H1 (cell line): ENCODE measurements at regions not wholly inside any gene's neighbourhood (a gene's known extent, or its start where the extent isn't known, plus 50 kb on each side); places are given as distances from the start of the nearest gene placed in this dataset.

Source experiments
- CTCF ChIA-PET: fragments of 300-600 bp; sonication (Branson Sonifier 250); formaldehyde crosslinking; loops from one replicate; lab custom pipeline; 2021; ENCODE audit not compliant: partially characterized antibody; lab: Charles Lee
- POLR2A ChIA-PET: fragments of 300-600 bp; sonication (Branson Sonifier 250); formaldehyde crosslinking; loops from one replicate; lab custom pipeline; 2021; ENCODE audit warnings: inconsistent platforms; ENCODE audit not compliant: partially characterized antibody; lab: Charles Lee
- DNase-seq, 2 experiments: peaks; one replicate each; pipeline versions ENCODE4 v3.0.0 to v3.0.0-alpha.2; 2010 to 2022; ENCODE audit warnings: low spot score in 2 of 2, low read depth in 1 of 2, mixed read lengths in 1 of 2
- FAIRE-seq: peaks from 2 replicates; lab custom pipeline; 2011; peaks lifted over from hg19 to GRCh38; lab: Jason Lieb, UNC
- H2AFZ ChIP-seq: 2 replicates; pipeline ENCODE4 v1.8.1; 2012; ENCODE audit warnings: low read length, inconsistent platforms
- H2AK5ac ChIP-seq: 2 replicates; pipeline ENCODE4 v1.6.1; 2013; ENCODE audit warnings: low read depth, low read length
- H2BK120ac ChIP-seq: replicated peaks from 2 replicates; pipeline ENCODE3; 2013; ENCODE audit warnings: low read depth, low read length, inconsistent platforms
- H2BK12ac ChIP-seq: 2 replicates; pipeline ENCODE4 v1.6.1; 2013; ENCODE audit warnings: low read depth, low read length
- H2BK15ac ChIP-seq: 2 replicates; pipeline ENCODE4 v1.6.1; 2013; ENCODE audit warnings: low read length
- H2BK20ac ChIP-seq: 2 replicates; pipeline ENCODE4 v1.6.1; 2013; ENCODE audit warnings: low read length
- H2BK5ac ChIP-seq: 2 replicates; pipeline ENCODE4 v1.6.1; 2013; ENCODE audit warnings: low read depth, low read length
- H3K14ac ChIP-seq: 2 replicates; pipeline ENCODE4 v1.6.1; 2013; ENCODE audit warnings: inconsistent platforms; ENCODE audit not compliant: insufficient read length
- H3K18ac ChIP-seq: 2 replicates; pipeline ENCODE4 v1.6.1; 2013; ENCODE audit warnings: low read length; ENCODE audit errors: extremely low read depth
- H3K23ac ChIP-seq: 2 replicates; pipeline ENCODE4 v1.6.1; 2013; ENCODE audit warnings: inconsistent platforms; ENCODE audit not compliant: insufficient read length
- H3K23me2 ChIP-seq: 2 replicates; pipeline ENCODE4 v1.6.1; 2013; ENCODE audit warnings: low read depth, low read length
- H3K27ac ChIP-seq: 2 replicates; pipeline ENCODE4 v1.6.1; 2011; ENCODE audit warnings: low read depth, low read length, inconsistent platforms
- H3K27me3 ChIP-seq, 4 experiments: replicated peaks in 1 of 4; 1 replicate in 1 of 4; 2 replicates in 3 of 4; pipeline versions ENCODE4 v1.6.1 to v1.8.1; 2011 to 2013; ENCODE audit warnings: low read length in 3 of 4, mild to moderate bottlenecking in 3 of 4, inconsistent platforms in 2 of 4, mixed read lengths in 2 of 4, moderate library complexity in 1 of 4; ENCODE audit not compliant: control insufficient read depth in 3 of 4, insufficient read depth in 3 of 4; ENCODE audit errors: extremely low read depth in 1 of 4
- H3K36me3 ChIP-seq, 4 experiments: 2 replicates each; pipeline versions ENCODE4 v1.6.1 to v1.8.1; 2011 to 2013; ENCODE audit warnings: mild to moderate bottlenecking in 4 of 4, low read length in 3 of 4, moderate library complexity in 2 of 4, control low read depth in 1 of 4, inconsistent platforms in 1 of 4; ENCODE audit not compliant: insufficient read depth in 4 of 4, control insufficient read depth in 2 of 4
- H3K4ac ChIP-seq: replicated peaks from 2 replicates; pipeline ENCODE3; 2013; ENCODE audit warnings: low read length, low read depth, mixed read lengths, inconsistent platforms; ENCODE audit not compliant: insufficient read length
- H3K4me1 ChIP-seq, 4 experiments: replicated peaks in 1 of 4; 1 replicate in 1 of 4; 2 replicates in 3 of 4; pipeline versions ENCODE4 v1.6.1 to v1.8.1; 2011 to 2013; ENCODE audit warnings: low read length in 3 of 4, inconsistent platforms in 2 of 4, mixed read lengths in 1 of 4; ENCODE audit not compliant: insufficient read depth in 4 of 4, control insufficient read depth in 3 of 4
- H3K4me2 ChIP-seq, 2 experiments: 2 replicates each; pipeline versions ENCODE4 v1.6.1 to v1.8.1; 2011 to 2013; ENCODE audit warnings: low read depth in 2 of 2, low read length in 2 of 2, control low read depth in 1 of 2, inconsistent platforms in 1 of 2, mild to moderate bottlenecking in 1 of 2; ENCODE audit not compliant: insufficient read depth in 1 of 2
- H3K4me3 ChIP-seq, 4 experiments: fragments of 200-600, 300-600 bp in 1 of 4; sonication (generic), shearing (Covaris generic), sonication (Bioruptor Twin) in 1 of 4; 2 replicates each; pipeline versions ENCODE4 v1.5.1 to v1.8.1; 2011 to 2016; ENCODE audit warnings: low read length in 4 of 4, low read depth in 3 of 4, control low read depth in 2 of 4, inconsistent platforms in 2 of 4, mild to moderate bottlenecking in 2 of 4, mixed read lengths in 1 of 4, moderate library complexity in 1 of 4; ENCODE audit not compliant: insufficient read depth in 2 of 4; ENCODE audit errors: extremely low read depth in 1 of 4
- H3K56ac ChIP-seq: replicated peaks from 2 replicates; pipeline ENCODE3; 2013; ENCODE audit warnings: low read depth, mild to moderate bottlenecking, mixed read lengths, low read length, inconsistent platforms; ENCODE audit not compliant: insufficient read length
- H3K79me1 ChIP-seq: 2 replicates; pipeline ENCODE4 v1.6.1; 2013; ENCODE audit warnings: low read depth, low read length, control low read depth
- H3K79me2 ChIP-seq, 2 experiments: 2 replicates each; pipeline versions ENCODE4 v1.6.1 to v1.8.1; 2012 to 2013; ENCODE audit warnings: low read length in 2 of 2, mild to moderate bottlenecking in 2 of 2, inconsistent platforms in 1 of 2; ENCODE audit not compliant: insufficient read depth in 2 of 2, control insufficient read depth in 1 of 2
- H3K9ac ChIP-seq, 4 experiments: replicated peaks in 1 of 4; 1 replicate in 1 of 4; 2 replicates in 3 of 4; pipeline versions ENCODE4 v1.6.1 to v1.8.1; 2011 to 2013; ENCODE audit warnings: low read depth in 3 of 4, low read length in 3 of 4, control low read depth in 2 of 4, mild to moderate bottlenecking in 2 of 4, moderate library complexity in 2 of 4, inconsistent platforms in 1 of 4; ENCODE audit errors: extremely low read depth in 1 of 4
- H3K9me3 ChIP-seq, 2 experiments: 2 replicates each; pipeline versions ENCODE4 v1.6.1 to v1.8.1; 2012 to 2013; ENCODE audit warnings: mild to moderate bottlenecking in 2 of 2, moderate library complexity in 2 of 2, control low read depth in 1 of 2, inconsistent platforms in 1 of 2, low read depth in 1 of 2, low read length in 1 of 2, mixed read lengths in 1 of 2; ENCODE audit not compliant: insufficient read depth in 2 of 2
- H4K20me1 ChIP-seq, 2 experiments: replicated peaks in 1 of 2; 2 replicates each; pipeline versions ENCODE3 to v1.8.1; 2011 to 2013; ENCODE audit warnings: inconsistent platforms in 2 of 2, low read length in 2 of 2, mild to moderate bottlenecking in 1 of 2; ENCODE audit not compliant: insufficient read depth in 2 of 2, control insufficient read depth in 1 of 2
- H4K5ac ChIP-seq: 2 replicates; pipeline ENCODE4 v1.6.1; 2013; ENCODE audit warnings: low read length, low read depth, mixed read lengths, inconsistent platforms; ENCODE audit not compliant: insufficient read length
- H4K8ac ChIP-seq: 2 replicates; pipeline ENCODE4 v1.8.0; 2013; ENCODE audit warnings: mild to moderate bottlenecking, moderate library complexity, low read length, inconsistent platforms; ENCODE audit not compliant: insufficient read depth; ENCODE audit errors: extremely low read depth
- H4K91ac ChIP-seq: replicated peaks from 2 replicates; pipeline ENCODE3; 2013; ENCODE audit warnings: low read length, mixed read lengths, inconsistent platforms; ENCODE audit not compliant: insufficient read length
- ATF2 ChIP-seq: IDR thresholded peaks from 2 replicates; pipeline ENCODE4 v1.6.1; 2012; ENCODE audit warnings: low read length, inconsistent platforms
- ATF3 ChIP-seq: IDR thresholded peaks from 2 replicates; pipeline ENCODE4 v1.6.1; 2011; ENCODE audit warnings: low read depth, mild to moderate bottlenecking, low read length; ENCODE audit not compliant: insufficient read depth
- EP300 ChIP-seq, 2 experiments: IDR thresholded peaks; 1 replicate in 1 of 2; 2 replicates in 1 of 2; pipeline ENCODE4 v1.6.1; 2011 to 2012; ENCODE audit warnings: low read depth in 2 of 2, low read length in 2 of 2, mild to moderate bottlenecking in 2 of 2, borderline replicate concordance in 1 of 2, inconsistent platforms in 1 of 2, moderate library complexity in 1 of 2
- EZH2 ChIP-seq: fragments of 200-600 bp; sonication (generic); IDR thresholded peaks from 2 replicates; pipeline ENCODE4 v1.7.1; 2012; ENCODE audit warnings: low read depth, mild to moderate bottlenecking, moderate library complexity, low read length, inconsistent platforms; ENCODE audit not compliant: severe bottlenecking
- KDM5A ChIP-seq: fragments of 200-600 bp; IDR thresholded peaks from 2 replicates; pipeline ENCODE4 v1.7.1; 2012; ENCODE audit warnings: mild to moderate bottlenecking, low read length, inconsistent platforms, mixed read lengths
- POLR2AphosphoS5 ChIP-seq: IDR thresholded peaks from 2 replicates; pipeline ENCODE4 v1.6.1; 2011; ENCODE audit warnings: low read depth, low read length
- RBBP5 ChIP-seq: IDR thresholded peaks from 2 replicates; pipeline ENCODE4 v1.7.1; 2012; ENCODE audit warnings: low read depth, mild to moderate bottlenecking, inconsistent platforms, low read length, moderate library complexity, borderline replicate concordance
- RNF2 ChIP-seq: fragments of 200-900, 300-1000 bp; sonication (generic); IDR thresholded peaks from 2 replicates; pipeline ENCODE4 v1.7.1; 2016; ENCODE audit warnings: borderline replicate concordance, low read depth, mild to moderate bottlenecking, antibody characterized with exemption, low read length; ENCODE audit not compliant: poor library complexity, severe bottlenecking; ENCODE audit errors: missing control alignments
- SUZ12 ChIP-seq: fragments of 200-600 bp; sonication (generic); IDR thresholded peaks from 2 replicates; pipeline ENCODE4 v1.6.1; 2012; ENCODE audit warnings: mild to moderate bottlenecking, inconsistent platforms, low read length, moderate library complexity, mixed read lengths
- TBP ChIP-seq: IDR thresholded peaks from 2 replicates; pipeline ENCODE4 v1.6.1; 2011; ENCODE audit warnings: low read depth, low read length, improper control_type of control experiment
- TEAD4 ChIP-seq: IDR thresholded peaks from 2 replicates; pipeline ENCODE4 v1.6.1; 2012; ENCODE audit warnings: low read depth, low read length, inconsistent platforms, mixed read lengths
- WGBS, 2 experiments: shearing (Covaris generic) in 1 of 2; methylation state at CpG; one replicate each; pipeline versions ENCODE4 v1.1.6 to v1.1.7; 2013 to 2015; ENCODE audit warnings: low lambda C conversion rate in 2 of 2, mixed read lengths in 2 of 2, inconsistent platforms in 1 of 2, low coverage in 1 of 2, missing lambda C conversion rate in 1 of 2; ENCODE audit not compliant: insufficient replicate concordance in 2 of 2, insufficient coverage in 1 of 2, insufficient read length in 1 of 2; ENCODE audit errors: extremely low coverage in 1 of 2, missing lambda C conversion rate in 1 of 2; 5-methylcytosine and 5-hydroxymethylcytosine counted together

GRCh38 chr2:217157581-217157980 lies 297.7 kb upstream of the TNP1 start:
- no peak overlapping the region for H3K23ac ChIP-seq
- POLR2A ChIA-PET, result interaction anchor here (0.7 kb wide), 1 partner anchor 8 kb away, joined by 3 read pairs; no protein-coding TSS in a partner anchor
- no peak overlapping the region for H2BK120ac ChIP-seq
- no peak for DNase-seq
- no peak overlapping the region for H2BK15ac ChIP-seq
- no peaks in the 10 kb centered on the region for H3K36me3 ChIP-seq
- WGBS, 2 experiments, result 86% methylated on average over 6 of the region's 6 CpGs; no CpG with 5 or more reads in 1 of the 2 experiments
- H4K91ac ChIP-seq, result no peak overlapping the region
- no peak overlapping the region for H3K4ac ChIP-seq
- no peak overlapping the region for H2AK5ac ChIP-seq
- H3K9me3 ChIP-seq, result no peaks in the 10 kb centered on the region
- no peak overlapping the region for H4K8ac ChIP-seq
- H2BK20ac ChIP-seq, result no peak overlapping the region
- no peaks in the 10 kb centered on the region; a peak in 1 of 7 replicates for H3K27me3 ChIP-seq
- CTCF ChIA-PET, result interaction anchor here (0.9 to 5.8 kb wide), 7 partner anchors 9 to 628 kb away, joined by 3 to 23 read pairs (median 3); no protein-coding TSS in a partner anchor
- H3K4me3 ChIP-seq, result no peak overlapping the region
- no peak overlapping the region for H2AFZ ChIP-seq
- H3K56ac ChIP-seq, result no peak overlapping the region
- H2BK12ac ChIP-seq, result no peak overlapping the region
- H3K9ac ChIP-seq, result no peak overlapping the region
- no peak overlapping the region for H4K5ac ChIP-seq
- no peak overlapping the region for H3K14ac ChIP-seq
- H3K4me1 ChIP-seq, result no peaks in the 10 kb centered on the region
- no peaks in the 10 kb centered on the region for H3K79me2 ChIP-seq
- no peak overlapping the region for H3K18ac ChIP-seq
- no peak overlapping the region for H2BK5ac ChIP-seq
- no peak overlapping the region for H3K4me2 ChIP-seq
- no peaks in the 10 kb centered on the region for H3K79me1 ChIP-seq
- no peaks in the 10 kb centered on the region for H3K23me2 ChIP-seq
- FAIRE-seq, result no peak
- no peak overlapping the region for H3K27ac ChIP-seq
- H4K20me1 ChIP-seq, result no peaks in the 10 kb centered on the region
- no peak for TF ChIP-seq EP300 (IDR thresholded peaks at IDR 0.05; ENCODE audit: borderline replicate concordance in 1 of 2, low read depth in 2 of 2, low read length in 2 of 2)
- no peak for TF ChIP-seq EZH2
- TF ChIP-seq KDM5A, result no peak
- TF ChIP-seq RNF2, result no peak
- TF ChIP-seq ATF2, result no peak
- TF ChIP-seq TEAD4, result no peak
- TF ChIP-seq ATF3, result no peak
- no peak for TF ChIP-seq TBP
- no peak for TF ChIP-seq RBBP5
- TF ChIP-seq POLR2AphosphoS5, result no peak
- TF ChIP-seq SUZ12, result no peak
